Kidney glomerular epithelial cell (primary cell): ENCODE measurements at regions not wholly inside any gene's neighbourhood (a gene's known extent, or its start where the extent isn't known, plus 50 kb on each side); places are given as distances from the start of the nearest gene placed in this dataset.
A peak's percentile ranks its signal among the peaks of the same experiment; 100 is the strongest.
"Not testable (repeated sequence)": the region's sequence is repeated elsewhere in the genome, so short reads cannot be mapped to it uniquely, and the experiment has no call there.

Experiments used
- DNase-seq: peaks from one replicate; lab custom pipeline; 2025; lab: John Stamatoyannopoulos, UW

DNA sequence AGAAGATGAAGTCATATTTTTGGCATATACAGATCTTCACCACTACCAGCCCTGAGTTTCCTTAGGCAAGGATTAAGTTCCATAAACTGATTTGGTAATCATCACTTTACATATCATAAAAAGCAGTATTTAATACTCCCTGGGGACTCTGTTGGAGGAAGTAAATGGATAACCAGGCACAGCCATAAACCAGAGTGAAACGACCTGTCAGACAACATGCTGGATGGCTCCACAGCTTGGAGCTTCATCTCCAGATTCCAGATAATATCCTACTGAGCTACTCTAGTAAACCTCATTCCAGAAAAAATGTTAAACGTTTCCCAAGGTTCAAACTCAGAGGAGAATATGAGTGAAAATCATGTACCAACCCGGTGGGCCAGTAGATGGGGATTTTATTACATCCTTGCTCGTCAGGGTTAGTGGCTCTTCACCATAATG, 109.2 kb downstream of the BASP1 start:
- DNase-seq = no peak

DNA sequence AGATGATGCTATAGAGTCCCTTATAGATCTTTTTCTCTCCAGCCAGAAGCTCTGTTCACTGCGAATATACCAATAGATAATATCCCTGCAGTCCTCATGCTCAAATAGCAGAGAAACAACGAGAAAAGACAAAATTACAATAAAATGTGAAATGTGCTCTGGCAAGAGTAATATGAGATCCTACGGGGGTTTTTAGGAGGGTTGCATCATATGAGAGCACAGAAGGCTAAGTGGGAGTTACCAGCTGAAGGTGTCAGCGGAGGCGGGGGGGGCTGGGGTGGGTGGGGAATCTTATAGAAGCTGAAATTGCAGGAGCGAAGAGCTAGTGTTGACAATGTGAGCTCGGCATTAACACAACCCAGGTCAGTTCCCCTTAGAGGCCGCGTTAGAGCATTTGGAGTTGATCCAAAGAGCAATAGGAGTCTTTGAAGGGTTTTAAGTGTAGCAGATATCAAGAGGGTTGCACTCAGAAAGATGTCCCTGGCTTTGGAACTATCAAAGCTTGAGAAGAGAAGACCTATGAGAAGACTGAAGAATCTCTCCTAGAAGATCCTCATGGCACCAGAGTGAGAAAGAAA, 109.7 kb downstream of the BASP1 start:
- no peak for DNase-seq

DNA sequence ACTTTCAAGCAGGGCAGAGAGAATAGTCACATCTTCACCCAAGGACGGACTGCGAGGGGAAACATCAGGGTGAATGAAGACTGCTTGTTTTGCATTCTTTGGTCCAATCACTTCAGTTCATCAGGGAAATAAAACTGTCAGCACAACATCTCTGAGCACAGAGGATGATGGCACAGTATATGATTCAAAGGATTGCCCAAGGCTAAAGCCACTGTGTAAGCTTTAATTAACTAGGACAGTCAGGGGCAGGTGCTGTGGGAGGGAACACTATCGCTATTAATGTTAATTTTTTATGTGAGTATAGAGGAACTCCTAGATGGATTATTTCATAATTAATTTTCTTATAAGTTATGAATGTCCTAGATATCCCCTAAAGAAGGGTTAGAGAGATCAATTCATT, 112.1 kb downstream of the BASP1 start:
- DNase-seq = no peak

DNA sequence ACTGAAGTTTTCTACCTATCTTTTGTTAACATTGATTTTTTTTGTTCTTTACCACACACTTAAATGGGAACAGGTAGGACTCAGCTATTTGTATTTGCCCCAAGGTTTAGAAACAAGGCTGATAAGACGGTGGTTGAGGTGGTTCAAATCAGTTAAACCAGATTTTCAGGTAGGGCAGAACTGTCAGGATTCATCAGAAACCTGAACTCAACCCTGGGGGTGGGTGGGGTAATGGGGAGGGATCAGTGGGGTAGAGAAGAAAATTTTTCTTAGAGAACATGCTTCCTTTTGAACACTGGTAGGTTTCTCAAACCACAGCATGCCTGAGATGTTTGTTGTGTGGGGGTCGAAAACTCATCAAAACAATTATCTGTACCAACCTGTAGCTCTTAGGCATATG, 113.0 kb downstream of the BASP1 start:
- no peak for DNase-seq

DNA sequence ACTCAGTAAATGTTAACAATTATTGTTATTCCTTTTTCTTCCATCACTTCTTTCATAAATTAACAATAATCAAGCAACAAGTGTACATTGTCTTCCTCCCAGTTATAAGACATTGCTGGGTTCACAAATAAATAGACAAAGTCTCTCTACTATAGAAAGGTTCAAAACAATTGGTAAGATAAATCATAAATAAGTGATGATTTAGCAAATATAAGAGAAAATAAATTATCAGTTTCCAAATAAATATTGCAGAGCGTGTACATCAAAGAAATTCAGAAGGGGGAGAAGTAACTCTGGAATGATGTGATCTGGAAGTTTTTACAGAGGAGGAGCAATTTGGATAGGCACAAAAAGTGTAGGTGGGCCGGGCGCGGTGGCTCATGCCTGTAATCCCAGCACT, 114.2 kb downstream of the BASP1 start:
- no peak for DNase-seq

DNA sequence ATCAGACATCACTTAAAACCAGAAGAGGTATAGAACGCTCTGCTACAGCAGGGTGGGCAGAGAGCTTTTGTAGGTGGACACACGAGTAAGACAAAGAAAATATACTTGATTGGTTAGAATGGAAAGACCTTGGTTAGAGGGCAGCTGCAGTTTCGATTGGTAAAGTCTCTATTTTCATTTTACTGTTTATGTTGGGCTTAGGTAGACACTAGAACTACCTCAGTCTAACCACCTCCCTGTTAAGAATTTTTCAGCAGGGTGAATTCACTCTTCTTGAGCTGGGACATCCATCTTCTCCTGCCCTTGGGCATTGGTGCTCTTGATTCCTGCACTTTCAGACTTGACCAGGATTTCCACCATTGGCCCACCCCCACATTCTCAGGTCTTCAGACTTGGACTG, 116.3 kb downstream of the BASP1 start:
- DNase-seq = no peak

DNA sequence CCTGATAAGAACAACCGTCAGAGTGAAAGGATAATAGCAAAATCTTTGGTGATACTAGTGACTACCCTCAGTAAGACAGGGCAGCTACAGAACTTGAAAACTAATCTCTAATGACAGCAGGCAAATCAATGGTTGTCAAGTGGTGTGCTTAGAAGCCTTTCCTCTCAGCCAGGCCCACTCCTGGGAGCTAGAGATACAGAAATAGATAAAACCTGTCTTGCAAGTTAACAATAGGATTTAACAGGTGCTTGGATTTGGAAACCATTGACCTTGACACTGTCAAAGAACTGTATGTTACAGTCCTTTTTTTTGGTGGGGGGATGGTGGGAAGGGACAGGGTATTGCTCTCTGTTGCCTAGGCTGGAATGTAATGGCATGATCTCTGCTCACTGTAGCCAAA, 118.6 kb downstream of the BASP1 start:
- DNase-seq = no peak

DNA sequence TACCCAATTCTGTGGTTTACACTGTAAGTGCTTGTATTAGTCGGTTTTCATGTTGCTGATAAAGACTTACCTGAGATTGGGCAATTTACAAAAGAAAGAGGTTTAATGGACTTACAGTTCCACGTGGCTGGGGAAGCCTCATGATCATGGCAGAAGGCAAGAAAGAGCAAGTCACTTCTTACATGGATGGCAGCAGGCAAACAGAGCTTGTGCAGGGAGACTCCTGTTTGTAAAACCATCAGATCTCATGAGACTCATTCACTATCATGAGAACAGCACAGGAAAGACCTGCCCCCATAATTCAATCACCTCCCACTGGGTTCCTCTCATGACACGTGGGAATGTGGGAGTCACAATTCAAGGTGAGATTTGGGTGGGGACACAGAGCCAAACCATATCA, 119.3 kb downstream of the BASP1 start:
- DNase-seq = not testable (repeated sequence)

DNA sequence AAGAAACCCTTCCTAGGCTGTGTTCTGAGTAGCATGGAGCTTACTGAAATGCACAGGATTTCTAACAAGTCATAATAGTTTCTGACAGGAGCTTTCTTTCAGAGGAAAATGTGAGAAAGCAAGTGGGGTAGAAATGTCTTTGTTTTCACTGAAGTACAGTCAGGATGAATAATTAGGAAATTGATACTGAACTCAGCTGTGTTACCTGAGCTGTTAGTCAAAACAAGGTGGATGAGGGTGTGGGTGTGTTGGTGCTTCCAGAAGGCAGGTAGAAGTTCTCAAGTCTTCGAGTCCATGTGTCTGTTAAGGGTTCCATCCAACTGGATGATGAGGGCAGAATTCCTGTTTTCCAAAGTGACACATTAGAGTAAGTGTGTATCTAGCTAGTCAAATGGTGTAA, 122.4 kb downstream of the BASP1 start:
- DNase-seq = no peak

DNA sequence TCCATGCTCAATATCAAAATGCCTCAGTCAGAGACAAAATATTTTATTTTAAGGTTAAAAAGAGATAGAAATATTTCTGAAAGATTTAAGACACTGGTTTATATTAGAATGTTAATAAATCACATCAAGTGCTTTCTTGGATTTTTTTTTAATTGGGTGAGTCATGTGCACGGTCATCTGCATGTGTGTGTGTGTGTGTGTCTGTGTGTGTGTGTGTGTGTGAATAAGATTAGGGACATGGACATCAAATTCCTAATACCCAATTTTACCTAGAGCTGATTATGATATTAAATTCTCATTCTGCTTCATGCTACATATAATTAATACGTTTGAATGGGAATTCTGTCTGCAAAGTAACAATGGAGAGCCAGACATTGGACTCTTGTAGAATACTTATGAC, 122.9 kb downstream of the BASP1 start:
- no peak for DNase-seq

DNA sequence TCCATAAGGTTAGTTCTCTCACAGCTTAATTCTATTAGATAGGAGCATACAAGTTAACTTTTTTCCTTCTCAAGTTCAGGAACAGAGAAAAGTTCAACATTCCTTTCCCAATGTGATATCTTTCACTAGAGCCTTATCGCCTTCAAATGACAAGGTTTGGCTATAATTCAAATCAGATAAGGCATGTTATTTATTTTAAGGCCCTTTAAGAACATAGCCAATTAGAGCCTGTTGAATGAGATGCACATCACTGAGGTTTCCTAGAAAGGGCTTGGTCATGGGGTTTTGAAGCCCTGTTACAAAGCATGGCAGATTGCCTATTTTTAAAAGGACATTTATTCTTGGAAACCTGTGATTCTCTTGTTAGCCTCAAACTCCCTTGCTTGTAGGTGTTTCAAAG, 123.4 kb downstream of the BASP1 start:
- no peak for DNase-seq

DNA sequence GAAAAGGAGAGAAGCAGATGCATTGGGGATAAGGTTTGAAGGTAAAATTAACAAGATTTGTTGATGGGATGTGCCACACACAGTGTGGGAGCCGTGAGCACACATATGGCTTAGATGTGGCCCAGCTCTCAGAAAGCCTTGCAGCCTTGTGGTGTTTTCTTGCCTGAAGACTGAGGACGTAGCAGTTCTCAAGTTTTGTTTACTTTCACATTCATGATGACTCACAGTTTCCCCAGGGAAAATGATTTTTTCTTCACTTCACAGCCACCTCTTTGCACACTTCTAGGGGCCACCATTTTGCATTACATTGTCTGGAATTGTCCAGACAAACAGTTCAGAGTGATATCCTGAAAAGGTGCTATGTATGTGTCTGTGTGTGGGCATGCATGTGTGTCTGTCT, 126.2 kb downstream of the BASP1 start:
- DNase-seq = peak; percentile 67

DNA sequence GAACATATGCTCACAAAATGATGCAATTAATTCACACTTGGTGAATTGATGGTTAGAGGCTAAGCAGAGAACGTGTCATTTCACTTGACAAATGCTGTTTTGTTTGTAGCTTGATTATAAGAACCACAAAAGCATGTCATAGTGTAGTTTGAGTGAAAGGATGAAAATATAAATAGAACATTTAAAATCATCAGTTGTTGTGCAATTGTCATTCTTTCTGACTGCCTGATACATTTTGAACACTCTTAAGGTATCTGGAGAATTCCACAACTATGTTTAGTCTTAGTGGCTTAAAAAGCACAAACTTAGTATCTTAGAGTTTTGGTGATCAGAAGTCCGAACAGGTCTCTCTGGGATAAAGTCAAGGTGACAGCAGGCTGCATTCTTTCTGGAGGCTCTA, 129.4 kb downstream of the BASP1 start:
- no peak for DNase-seq

DNA sequence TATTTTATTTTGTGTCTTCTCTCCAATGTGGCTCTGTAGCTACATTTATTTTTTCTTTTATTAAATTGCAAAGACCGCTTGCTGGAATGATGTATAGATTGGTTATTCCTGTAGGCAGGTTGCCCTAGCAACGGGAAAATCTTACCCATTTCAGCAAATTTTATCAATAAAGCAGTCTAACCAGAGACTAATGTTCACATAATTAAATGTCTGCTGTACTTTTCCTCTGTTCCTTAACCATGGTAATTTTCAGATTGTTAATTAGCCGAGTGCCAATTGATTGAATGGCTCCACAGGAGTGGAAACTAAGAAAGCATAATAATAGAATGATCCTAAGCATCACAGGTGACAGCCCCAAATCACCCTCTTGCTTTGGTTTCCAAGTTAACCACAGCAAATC, 134.8 kb downstream of the BASP1 start:
- DNase-seq = no peak

DNA sequence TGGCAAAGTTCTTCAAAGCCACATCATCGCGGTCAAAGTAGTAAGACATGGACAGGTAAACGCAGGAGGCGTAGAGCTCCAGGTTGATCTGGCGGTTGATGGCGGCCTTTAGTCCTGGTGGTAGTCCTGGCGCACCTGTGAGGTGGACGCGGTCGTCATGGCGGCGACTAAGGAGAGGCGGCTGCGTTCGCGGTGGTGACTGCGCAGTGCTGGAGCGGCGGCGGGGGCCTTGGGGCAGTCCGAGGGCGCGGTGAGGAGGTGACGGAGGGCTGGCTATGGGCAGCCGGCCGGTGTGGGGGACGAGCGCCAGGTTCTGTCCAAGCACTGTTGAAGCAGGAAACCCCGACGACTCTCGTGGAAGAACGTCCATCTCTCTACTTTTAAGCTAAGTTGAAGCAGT, 136.8 kb downstream of the BASP1 start:
- DNase-seq = no peak

DNA sequence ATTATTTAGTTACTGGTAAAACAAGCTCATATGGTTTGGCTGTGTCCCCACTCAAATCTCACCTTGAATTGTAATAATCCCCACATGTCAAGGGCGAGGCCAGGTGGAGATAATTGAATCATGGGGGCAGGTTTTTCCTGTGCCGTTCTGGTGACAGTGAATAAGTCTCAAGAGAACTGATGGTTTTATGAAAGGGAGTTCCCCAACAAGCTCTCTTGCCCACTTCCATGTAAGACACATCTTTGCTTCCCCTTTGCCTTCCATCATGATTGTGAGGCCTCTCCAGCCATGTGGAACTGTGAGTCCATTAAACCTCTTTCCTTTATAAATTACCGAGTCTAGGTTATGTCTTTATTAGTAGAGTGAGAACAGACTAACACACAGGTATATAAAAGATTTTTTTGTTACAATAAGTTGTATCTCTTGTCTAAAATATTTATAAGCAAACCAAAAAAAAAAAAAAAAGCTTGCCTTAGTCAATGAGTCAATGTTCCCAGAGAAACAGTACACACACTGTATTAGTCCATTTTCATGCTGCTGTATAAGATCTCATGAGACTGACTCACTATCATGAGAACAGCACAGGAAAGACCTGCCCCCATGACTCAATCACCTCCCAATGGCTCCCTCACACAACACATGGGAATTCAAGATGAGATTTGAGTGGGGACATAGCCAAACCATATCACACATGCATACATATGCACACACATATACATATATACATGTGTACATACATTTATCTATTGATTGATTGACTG, 138.3 kb downstream of the BASP1 start:
- no peak for DNase-seq

DNA sequence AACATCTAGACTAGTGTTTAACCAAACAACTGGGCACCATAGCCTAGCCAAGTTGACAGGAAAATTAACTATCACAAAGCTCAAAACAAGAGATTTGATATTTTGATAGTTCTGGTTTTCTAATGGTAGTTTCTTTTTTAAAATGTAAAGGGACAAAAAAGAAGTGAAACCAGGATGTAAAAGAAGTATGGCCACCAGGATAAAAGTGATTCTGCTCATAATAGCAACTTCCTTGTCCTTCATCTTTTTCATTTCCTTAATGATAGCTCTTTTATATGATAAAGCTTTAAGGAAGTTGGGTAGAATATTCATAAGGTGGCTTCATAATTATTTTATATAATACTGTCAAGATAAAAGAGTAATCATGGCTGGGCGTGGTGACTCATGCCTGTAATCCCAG, 139.1 kb downstream of the BASP1 start:
- no peak for DNase-seq

DNA sequence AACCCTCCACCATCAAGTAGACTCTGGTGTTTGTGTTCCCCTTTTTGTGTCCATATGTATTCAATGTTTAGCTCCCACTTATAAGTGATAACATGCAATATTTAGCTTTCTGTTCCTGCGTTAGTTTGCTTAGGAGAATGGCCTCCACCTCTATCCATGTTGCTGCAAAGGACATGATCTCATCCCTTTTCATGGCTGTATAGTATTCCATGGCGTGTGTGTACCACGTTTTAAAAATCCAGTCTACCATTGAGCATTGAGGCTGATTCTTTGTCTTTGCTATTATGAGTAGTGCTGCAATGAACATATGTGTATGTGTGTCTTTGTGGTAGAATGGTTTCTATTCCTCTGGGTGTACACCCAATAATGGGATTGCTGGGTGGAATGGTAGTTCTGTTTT, 140.1 kb downstream of the BASP1 start:
- DNase-seq = no peak

DNA sequence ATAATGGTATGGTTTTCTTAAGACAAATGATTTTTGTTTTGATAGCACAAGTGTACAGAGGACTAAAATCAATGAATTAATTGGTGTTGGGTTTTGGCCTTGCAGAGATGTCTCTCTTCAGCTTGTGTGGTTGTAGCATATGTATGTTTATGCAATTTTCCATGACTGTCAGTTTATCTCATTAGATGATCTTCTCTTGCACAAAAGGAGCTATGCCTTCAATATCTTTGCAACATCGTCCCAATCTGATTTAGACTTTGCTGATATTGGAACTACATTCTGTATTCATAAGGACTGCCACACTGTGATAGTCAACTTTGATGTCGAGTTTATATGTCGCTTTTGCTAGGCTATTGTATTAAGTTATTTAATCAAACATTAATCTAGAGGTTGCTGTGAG, 140.0 kb upstream of the TAF11L2 start:
- no peak for DNase-seq

DNA sequence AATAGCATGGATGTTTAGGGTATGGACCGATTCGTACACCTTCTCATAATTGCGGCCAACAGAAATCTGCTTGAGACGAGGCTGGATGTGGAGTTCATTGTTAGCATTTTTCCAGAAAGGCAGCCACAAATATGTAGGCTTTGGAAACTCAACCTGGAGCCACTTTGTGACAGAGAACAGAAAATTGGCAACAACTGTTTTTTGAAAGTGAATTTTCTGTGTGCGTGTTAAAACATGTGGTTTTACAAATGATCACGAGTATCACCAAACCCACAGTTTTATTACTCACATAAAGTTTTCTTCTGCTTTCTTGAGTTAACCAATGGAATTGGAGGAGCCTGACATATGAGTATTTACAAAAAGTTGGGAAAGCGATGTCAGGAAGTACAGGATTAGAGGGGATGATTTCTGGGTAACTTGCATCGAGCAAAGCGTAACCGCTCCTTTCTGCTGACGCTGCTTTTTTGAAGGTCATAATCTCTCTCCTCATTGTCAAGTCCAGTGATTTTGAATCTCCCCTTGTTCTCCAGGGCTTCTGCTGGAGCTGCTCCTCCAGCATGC, 138.5 kb upstream of the TAF11L2 start:
- DNase-seq = no peak

DNA sequence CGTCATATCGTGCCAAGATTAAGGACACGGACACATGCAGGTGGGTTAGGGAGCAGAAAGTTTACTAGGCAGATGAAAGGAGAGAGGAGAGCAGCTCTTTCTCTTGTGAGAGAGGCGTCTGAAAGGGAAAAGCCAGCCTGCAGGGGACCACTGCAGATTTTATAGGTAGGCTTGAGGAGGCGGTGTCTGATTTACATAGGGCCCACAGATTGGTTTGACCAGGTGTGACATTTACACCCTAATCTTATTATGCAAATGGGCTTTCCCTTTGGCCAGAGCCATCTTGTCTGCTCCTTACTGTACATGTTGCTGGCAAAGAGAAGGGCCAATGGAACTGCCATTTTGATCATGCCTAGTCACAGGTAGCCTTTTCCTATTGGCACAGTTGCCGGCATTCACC, 137.2 kb upstream of the TAF11L2 start:
- no peak for DNase-seq

DNA sequence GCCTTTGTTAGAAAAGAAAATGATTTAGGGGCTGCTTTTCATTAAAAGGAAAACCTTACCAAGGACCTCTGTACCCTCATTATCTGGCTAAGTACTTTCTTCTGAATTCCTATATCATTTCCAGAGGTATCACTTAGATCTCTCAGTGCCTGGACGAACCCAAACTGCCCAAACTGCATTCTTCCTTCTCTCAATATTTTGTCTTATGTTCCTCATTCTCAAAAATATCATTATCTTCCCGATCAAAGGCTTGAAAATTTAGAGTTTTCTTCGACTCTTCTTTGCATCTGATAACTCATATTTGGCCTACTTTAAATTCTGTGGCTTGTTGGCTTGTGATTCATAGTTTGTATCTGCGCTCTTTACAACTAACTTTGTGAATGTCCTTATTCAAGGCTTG, 136.7 kb upstream of the TAF11L2 start:
- DNase-seq = no peak

DNA sequence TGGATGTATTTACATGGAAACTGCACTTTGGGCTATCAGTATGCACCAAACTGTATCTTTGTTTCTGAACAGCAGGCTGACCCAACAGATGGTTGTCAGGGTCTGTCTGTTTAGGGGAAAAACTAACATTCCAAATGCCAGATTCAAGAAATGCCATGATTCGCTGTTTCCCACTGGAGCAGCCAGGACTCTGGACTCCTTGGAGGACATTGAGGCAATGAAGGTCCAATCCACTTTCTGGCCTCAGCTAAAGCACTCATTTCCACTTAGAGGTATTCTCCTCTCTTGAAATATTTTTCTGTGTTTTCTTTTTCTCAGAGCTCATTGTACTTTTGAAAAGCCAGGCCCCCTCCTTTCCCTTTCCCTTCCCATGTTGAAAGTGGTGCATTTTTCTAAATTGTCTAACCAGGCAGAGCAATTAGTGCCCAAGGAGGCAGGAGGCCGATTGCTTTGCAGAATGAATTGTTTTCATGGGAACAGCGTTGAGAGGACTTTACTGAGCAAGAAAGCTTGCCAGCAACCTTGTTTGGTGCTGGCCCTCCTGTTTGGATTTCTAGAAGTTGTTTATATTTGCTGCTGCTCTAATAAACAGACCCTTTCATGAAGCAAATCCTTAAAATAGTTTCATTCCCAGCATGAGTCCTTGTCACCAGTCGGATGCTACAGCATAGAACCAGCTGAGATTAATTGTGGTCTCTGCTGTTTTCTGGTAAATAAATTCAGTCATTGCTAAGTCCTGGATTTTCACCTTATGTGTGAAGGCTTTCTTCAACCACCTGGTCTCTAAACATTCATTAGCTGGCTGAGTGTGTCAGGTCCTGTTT, 132.8 kb upstream of the TAF11L2 start:
- DNase-seq = no peak
